OCI-LY1 (cell line): ENCODE measurements at regions not wholly inside any gene's neighbourhood (a gene's known extent, or its start where the extent isn't known, plus 50 kb on each side); places are given as distances from the start of the nearest gene placed in this dataset.

Source experiments
- CTCF ChIP-seq: fragments of 200-600 bp; sonication (generic), shearing (Covaris generic); IDR thresholded peaks from 2 replicates; pipeline ENCODE4 v1.5.1; 2017; ENCODE audit warnings: mild to moderate bottlenecking, antibody characterized with exemption, low read length, moderate library complexity, mixed read lengths
- EZH2 ChIP-seq: fragments of 200-600 bp; sonication (generic), shearing (Covaris generic); IDR thresholded peaks from 2 replicates; pipeline ENCODE4 v1.8.0; 2017; ENCODE audit warnings: borderline replicate concordance, mixed run types, mild to moderate bottlenecking, antibody characterized with exemption, low read length, moderate library complexity, mixed read lengths

- TF ChIP-seq CTCF (no peak), EZH2 (no peak)
Observed at GRCh38 chr7:94803821-94804220, 103.6 kb upstream of the PPP1R9A start.
